T-cell (primary cell): ENCODE measurements at regions not wholly inside any gene's neighbourhood (a gene's known extent, or its start where the extent isn't known, plus 50 kb on each side); places are given as distances from the start of the nearest gene placed in this dataset.

Source experiments
- ATAC-seq, 4 experiments: fragments of 200-7000 bp in 3 of 4; fragments of 150-1000 bp in 1 of 4; cut with Tn5 transposase; replicated peaks in 1 of 4; 1 replicate in 3 of 4; 2 replicates in 1 of 4; pipeline ENCODE4 v1.10.0; 2021; ENCODE audit warnings: moderate library complexity in 3 of 4, mild to moderate bottlenecking in 2 of 4, moderate number of reproducible peaks in 1 of 4
- CTCF ChIA-PET, 2 donors: fragments of 300-600 bp; sonication (Branson Sonifier 250); formaldehyde crosslinking; loops; one replicate each; lab custom pipeline; 2022; ENCODE audit warnings: antibody characterized with exemption in 2 of 2; lab: Charles Lee
- POLR2A ChIA-PET, 2 donors: fragments of 300-600 bp; sonication (Branson Sonifier 250); formaldehyde crosslinking; loops; one replicate each; lab custom pipeline; 2022; ENCODE audit warnings: antibody characterized with exemption in 2 of 2; lab: Charles Lee
- DNase-seq, 35 experiments: peaks; one replicate each; pipeline versions ENCODE4 v3.0.0 to v3.0.0-alpha.2; 2013 to 2023
- H3K27ac ChIP-seq: one replicate; pipeline ENCODE4 v1.5.1; 2013; ENCODE audit warnings: low read length
- H3K27me3 ChIP-seq, 2 experiments: replicated peaks in 1 of 2; 1 replicate in 1 of 2; 2 replicates in 1 of 2; pipeline versions ENCODE4 v1.6.1 to v1.7.0; 2013; ENCODE audit warnings: low read length in 1 of 2, mixed read lengths in 1 of 2; ENCODE audit not compliant: control insufficient read depth in 2 of 2, insufficient read depth in 2 of 2; ENCODE audit errors: extremely low read depth in 1 of 2
- H3K36me3 ChIP-seq, 2 donors: 1 replicate in 1 of 2; 2 replicates in 1 of 2; pipeline versions ENCODE4 v1.6.1 to v1.7.0; 2013; ENCODE audit warnings: low read length in 1 of 2; ENCODE audit not compliant: control insufficient read depth in 2 of 2, insufficient read depth in 1 of 2; ENCODE audit errors: extremely low read depth in 1 of 2
- H3K4me1 ChIP-seq, 2 experiments: 1 replicate in 1 of 2; 2 replicates in 1 of 2; pipeline versions ENCODE4 v1.6.1 to v1.7.0; 2013; ENCODE audit warnings: low read length in 2 of 2, mixed read lengths in 1 of 2; ENCODE audit not compliant: insufficient read depth in 2 of 2, control insufficient read depth in 1 of 2; ENCODE audit errors: extremely low read depth in 1 of 2
- H3K4me3 ChIP-seq, 2 donors: 1 replicate in 1 of 2; 2 replicates in 1 of 2; pipeline versions ENCODE4 v1.5.1 to v1.7.0; 2013; ENCODE audit warnings: mild to moderate bottlenecking in 2 of 2, low read length in 1 of 2, moderate library complexity in 1 of 2; ENCODE audit not compliant: control insufficient read depth in 1 of 2; ENCODE audit errors: extremely low read depth in 1 of 2
- H3K9me3 ChIP-seq: 2 replicates; pipeline ENCODE4 v1.7.0; 2013
- H3K27ac Mint-ChIP-seq, 2 donors: one replicate each; pipeline ENCODE4 v1.8.0; 2020 to 2021; ENCODE audit warnings: mild to moderate bottlenecking in 2 of 2, mixed read lengths in 2 of 2
- H3K27me3 Mint-ChIP-seq, 2 donors: one replicate each; pipeline ENCODE4 v1.8.0; 2021 to 2022; ENCODE audit warnings: mixed read lengths in 2 of 2
- H3K36me3 Mint-ChIP-seq: one replicate; pipeline ENCODE4 v1.8.0; 2021; ENCODE audit warnings: mixed read lengths
- H3K4me1 Mint-ChIP-seq, 3 donors: one replicate each; pipeline ENCODE4 v1.8.0; 2020 to 2022; ENCODE audit warnings: mixed read lengths in 3 of 3, mild to moderate bottlenecking in 1 of 3
- H3K4me3 Mint-ChIP-seq, 3 donors: one replicate each; pipeline ENCODE4 v1.8.0; 2020 to 2022; ENCODE audit warnings: mild to moderate bottlenecking in 3 of 3, mixed read lengths in 3 of 3, moderate library complexity in 3 of 3
- H3K9me3 Mint-ChIP-seq, 3 donors: one replicate each; pipeline ENCODE4 v1.8.0; 2020 to 2022; ENCODE audit warnings: mixed read lengths in 3 of 3
- WGBS: methylation state at CpG from one replicate; pipeline ENCODE4 v1.1.5; 2013; ENCODE audit warnings: missing lambda C conversion rate; ENCODE audit not compliant: insufficient coverage; 5-methylcytosine and 5-hydroxymethylcytosine counted together

DNA sequence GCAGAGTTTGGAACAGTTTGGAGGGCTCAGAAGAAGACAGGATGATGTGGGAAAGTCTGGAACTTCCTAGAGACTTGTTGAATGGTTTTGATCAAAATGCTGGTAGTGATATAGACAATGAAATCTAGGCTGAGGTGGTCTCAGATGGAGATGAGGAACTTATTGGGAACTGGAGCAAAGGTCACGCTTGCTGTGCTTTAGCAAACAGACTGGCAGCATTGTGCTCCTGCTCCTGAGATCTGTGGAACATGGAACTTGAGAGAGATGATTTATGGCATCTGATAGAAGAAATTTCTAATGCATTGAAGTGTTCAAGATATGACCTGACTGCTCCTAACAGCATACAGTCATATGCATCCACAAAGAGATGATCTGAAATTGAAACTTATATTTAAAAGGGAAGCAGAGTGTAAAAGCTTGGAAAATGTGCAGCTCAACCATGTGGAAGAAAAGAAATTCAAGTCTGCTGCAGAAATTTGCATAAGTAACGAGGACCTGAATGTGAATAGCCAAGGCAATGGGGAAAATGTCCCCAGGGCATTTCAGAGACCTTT, 186.9 kb upstream of the PHYHIPL start:
- Mint-ChIP-seq H3K27ac (no peak overlapping the region), H3K36me3 (no peaks in the 10 kb centered on the region), H3K9me3 (peaks cover 10 to 13% (median 11%) of the 10 kb centered on the region in 3 donors), H3K4me1 (no peaks in the 10 kb centered on the region), H3K27me3 (no peaks in the 10 kb centered on the region), H3K4me3 (no peak overlapping the region)
- ChIA-PET POLR2A (no interaction called here), CTCF (no interaction called here)
- Histone ChIP-seq H3K27me3 (no peaks in the 10 kb centered on the region), H3K4me3 (no peak overlapping the region), H3K27ac (no peak overlapping the region), H3K4me1 (no peaks in the 10 kb centered on the region), H3K9me3 (no peaks in the 10 kb centered on the region), H3K36me3 (no peaks in the 10 kb centered on the region)
- no peak for ATAC-seq
- 33% methylated on average over 1 of the region's 2 CpGs for WGBS
- DNase-seq: no peak

DNA sequence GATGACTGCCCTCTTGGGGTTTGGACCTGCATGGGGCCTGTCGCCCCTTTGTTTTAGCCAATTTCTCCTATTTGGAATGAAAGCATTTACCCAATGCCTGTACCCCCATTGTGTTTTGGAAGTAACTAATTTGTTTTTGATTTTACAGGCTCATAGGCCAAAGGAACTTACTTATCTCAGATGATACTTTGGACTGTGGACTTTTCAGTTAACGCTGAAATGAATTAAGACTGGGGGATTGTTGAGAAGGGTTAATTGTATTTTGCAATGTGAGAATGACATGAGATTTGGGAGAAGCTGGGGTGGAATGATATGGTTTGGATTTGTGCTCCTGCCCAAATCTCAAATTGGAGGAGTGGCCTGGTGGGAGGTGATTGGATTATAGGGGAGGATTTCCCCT, 185.8 kb upstream of the PHYHIPL start:
- CTCF ChIA-PET: no interaction called here
- no peaks in the 10 kb centered on the region for H3K4me1 Mint-ChIP-seq

DNA sequence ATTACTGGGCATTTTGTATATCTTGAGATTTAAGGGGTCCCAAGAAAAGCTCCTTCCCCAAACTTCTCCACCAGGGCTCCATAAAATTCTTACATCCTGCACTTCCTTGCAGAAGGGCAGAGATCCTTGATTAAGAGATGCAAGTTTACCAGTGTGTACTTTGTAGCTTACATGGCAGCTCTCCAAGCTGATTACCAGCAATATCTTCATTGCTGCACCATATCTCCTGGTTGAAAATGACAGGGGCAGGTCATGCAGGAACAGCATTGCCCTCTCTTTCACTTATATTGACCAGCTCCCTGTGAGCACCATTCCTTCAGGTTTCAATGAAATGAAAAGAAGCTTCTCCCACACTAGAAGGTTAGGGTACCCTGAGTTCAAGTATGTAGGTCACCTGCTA, 184.6 kb upstream of the PHYHIPL start:
- H3K4me1 Mint-ChIP-seq: no peaks in the 10 kb centered on the region
- H3K9me3 Mint-ChIP-seq: peaks cover 8 to 11% (median 10%) of the 10 kb centered on the region in 3 donors
- DNase-seq: no peak
- no peak overlapping the region for H3K27ac ChIP-seq
- H3K27me3 Mint-ChIP-seq: peaks cover 2 to 4% of the 10 kb centered on the region in 2 donors
- no peaks in the 10 kb centered on the region for H3K9me3 ChIP-seq
- H3K27me3 ChIP-seq: no peaks in the 10 kb centered on the region
- no peaks in the 10 kb centered on the region for H3K4me1 ChIP-seq
- H3K4me3 Mint-ChIP-seq: no peak overlapping the region
- no peaks in the 10 kb centered on the region for H3K36me3 Mint-ChIP-seq
- no peak overlapping the region for H3K4me3 ChIP-seq
- CTCF ChIA-PET: interaction anchor here in 1 of 2 donors (0.7 kb wide), 1 partner anchor 596 kb away, joined by 6 read pairs; no protein-coding TSS in a partner anchor
- no peaks in the 10 kb centered on the region for H3K36me3 ChIP-seq
- POLR2A ChIA-PET: no interaction called here
- H3K27ac Mint-ChIP-seq: no peak overlapping the region
- no peak for ATAC-seq

More for the DNA sequence above, 185.8 kb upstream of the PHYHIPL start:
- no peak for DNase-seq
- Histone ChIP-seq H3K4me1 (no peaks in the 10 kb centered on the region), H3K4me3 (no peak overlapping the region), H3K27ac (no peak overlapping the region), H3K36me3 (no peaks in the 10 kb centered on the region), H3K27me3 (no peaks in the 10 kb centered on the region), H3K9me3 (no peaks in the 10 kb centered on the region)
- ATAC-seq: no peak
- Mint-ChIP-seq H3K4me3 (no peak overlapping the region), H3K27ac (no peak overlapping the region), H3K9me3 (peaks cover 10 to 13% (median 11%) of the 10 kb centered on the region in 3 donors), H3K36me3 (no peaks in the 10 kb centered on the region), H3K27me3 (no peaks in the 10 kb centered on the region)
- POLR2A ChIA-PET: no interaction called here
- WGBS: 67% methylated on average over 1 of the region's 2 CpGs

DNA sequence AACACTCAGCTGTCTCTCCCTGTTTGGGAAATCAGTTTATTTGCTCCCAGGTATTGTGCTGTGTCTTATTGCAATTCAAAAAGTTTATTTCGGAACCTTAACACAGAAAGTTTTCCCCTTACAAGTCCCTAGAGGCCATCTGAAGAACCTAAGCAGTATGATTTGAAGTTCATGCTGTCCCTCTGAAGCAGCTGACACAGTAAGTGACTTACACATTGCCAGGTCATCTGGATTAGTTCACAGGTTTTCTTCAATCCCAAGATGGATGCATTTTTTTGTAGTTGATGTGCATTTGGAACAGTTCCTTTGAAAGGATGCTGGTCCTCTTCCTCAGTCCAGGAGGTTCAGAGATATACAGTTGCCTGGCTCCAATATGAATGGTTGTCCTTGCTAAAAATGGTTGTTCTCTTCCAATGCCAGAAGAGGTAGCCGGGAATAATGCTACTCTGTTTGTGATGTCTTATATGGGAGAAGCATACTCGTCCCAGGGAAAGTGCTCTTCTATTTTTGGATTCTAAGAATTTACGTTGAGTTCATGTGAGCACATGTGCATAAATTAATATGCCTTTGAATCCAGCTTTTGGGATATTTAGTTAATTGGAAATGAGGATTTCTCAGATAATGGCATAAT, 183.5 kb upstream of the PHYHIPL start:
- ChIA-PET POLR2A (no interaction called here), CTCF (no interaction called here)
- H3K4me1 Mint-ChIP-seq: no peaks in the 10 kb centered on the region
- H3K36me3 Mint-ChIP-seq: no peaks in the 10 kb centered on the region
- Histone ChIP-seq H3K27ac (no peak overlapping the region), H3K36me3 (no peaks in the 10 kb centered on the region), H3K27me3 (no peaks in the 10 kb centered on the region), H3K4me3 (no peak overlapping the region), H3K4me1 (no peaks in the 10 kb centered on the region), H3K9me3 (no peaks in the 10 kb centered on the region)
- ATAC-seq: no peak
- peaks cover 5 to 11% (median 10%) of the 10 kb centered on the region in 3 donors for H3K9me3 Mint-ChIP-seq
- H3K27me3 Mint-ChIP-seq: peaks cover 2 to 4% of the 10 kb centered on the region in 2 donors
- WGBS: 56% methylated on average over 2 of the region's 4 CpGs
- no peak overlapping the region for H3K27ac Mint-ChIP-seq
- no peak overlapping the region for H3K4me3 Mint-ChIP-seq
- DNase-seq: no peak

DNA sequence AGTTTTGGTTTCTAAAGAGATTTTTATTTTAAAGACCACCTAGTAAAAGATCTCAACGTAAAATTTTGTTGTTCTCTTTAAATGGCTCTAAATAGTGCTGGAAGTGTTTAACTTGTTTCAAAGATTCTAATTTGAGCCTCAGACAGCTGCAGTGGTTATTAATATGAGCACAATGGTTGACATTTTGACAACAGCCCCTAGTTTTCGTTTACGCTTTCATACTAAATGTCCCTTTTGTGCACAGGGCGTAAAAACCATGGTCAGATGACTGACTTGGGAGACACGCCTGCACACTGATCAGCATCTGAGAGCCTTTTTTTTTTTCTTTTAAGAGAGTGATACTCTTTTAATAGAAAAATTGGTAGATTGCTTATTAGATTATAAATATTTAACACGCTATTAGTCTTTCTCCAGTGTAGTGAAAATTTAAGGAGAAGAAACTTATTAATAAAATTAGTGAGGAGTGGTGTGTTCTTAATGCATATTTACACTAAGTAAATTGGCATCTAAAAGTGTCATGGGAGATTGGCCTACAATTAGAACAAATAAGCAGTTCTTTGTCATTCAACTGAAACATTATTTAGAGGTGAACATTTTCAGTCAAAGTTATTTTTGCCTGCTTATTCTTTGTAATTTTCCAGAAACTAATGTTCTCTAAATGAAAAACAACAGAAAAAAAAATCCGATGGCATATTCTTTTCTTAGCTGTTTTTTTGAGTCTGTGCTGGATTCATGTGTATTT, 182.8 kb upstream of the PHYHIPL start:
- peaks cover 2 to 4% of the 10 kb centered on the region in 2 donors for H3K27me3 Mint-ChIP-seq
- H3K4me1 ChIP-seq: no peaks in the 10 kb centered on the region
- H3K4me3 ChIP-seq: no peak overlapping the region
- H3K36me3 ChIP-seq: no peaks in the 10 kb centered on the region
- POLR2A ChIA-PET: interaction anchor here in 1 of 2 donors (0.5 kb wide), 1 partner anchor 1220 kb away, joined by 3 read pairs; no protein-coding TSS in a partner anchor
- no peak overlapping the region for H3K27ac ChIP-seq
- H3K36me3 Mint-ChIP-seq: no peaks in the 10 kb centered on the region
- H3K9me3 Mint-ChIP-seq: peaks cover 4 to 11% (median 10%) of the 10 kb centered on the region in 3 donors
- H3K4me1 Mint-ChIP-seq: no peaks in the 10 kb centered on the region
- H3K9me3 ChIP-seq: no peaks in the 10 kb centered on the region
- CTCF ChIA-PET: no interaction called here
- H3K27ac Mint-ChIP-seq: no peak overlapping the region
- no peak for ATAC-seq
- H3K4me3 Mint-ChIP-seq: no peak overlapping the region
- 50% methylated on average over 3 of the region's 7 CpGs for WGBS
- H3K27me3 ChIP-seq: no peaks in the 10 kb centered on the region
- no peak for DNase-seq

DNA sequence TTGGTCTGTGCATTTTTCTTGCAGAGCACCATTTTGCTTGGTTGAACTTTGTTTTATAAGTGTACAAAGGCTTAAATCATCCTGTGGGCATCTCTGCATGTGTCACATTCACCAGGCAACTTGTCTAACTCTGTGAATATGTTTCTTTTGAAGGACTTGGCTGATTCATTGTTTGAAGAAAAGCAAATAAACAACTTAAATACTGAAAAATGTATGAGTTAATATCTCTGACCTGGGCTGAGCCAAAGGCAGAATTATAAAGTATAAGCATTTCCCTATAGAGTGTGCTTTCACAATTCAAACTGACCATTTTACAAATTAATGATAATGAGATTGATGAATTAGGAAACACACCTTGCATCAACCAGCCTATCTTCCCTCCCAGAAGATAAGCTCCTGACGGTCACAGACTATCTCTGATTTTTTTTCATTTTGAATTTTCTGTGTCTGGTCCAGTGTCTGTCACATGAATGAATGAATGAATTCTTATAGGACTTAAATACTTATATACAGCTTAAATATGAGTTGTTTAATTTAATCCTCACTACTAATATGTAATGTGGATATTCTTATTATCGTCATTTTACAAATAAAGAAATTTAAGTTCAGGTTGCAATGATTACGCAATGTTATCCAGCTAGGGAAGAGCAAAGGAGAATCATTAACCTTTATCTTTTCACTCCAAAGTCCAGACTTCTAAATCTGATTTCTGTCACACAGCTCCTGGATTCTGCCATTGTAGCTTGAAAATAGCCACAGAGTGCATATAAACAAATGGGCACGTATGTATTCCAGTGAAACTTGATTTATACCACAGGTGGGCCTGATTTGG, 182.0 kb upstream of the PHYHIPL start:
- H3K4me3 ChIP-seq: no peak overlapping the region
- Mint-ChIP-seq H3K36me3 (no peaks in the 10 kb centered on the region), H3K4me1 (no peaks in the 10 kb centered on the region), H3K4me3 (no peak overlapping the region), H3K27me3 (peaks cover 2 to 4% of the 10 kb centered on the region in 2 donors), H3K9me3 (peaks cover 2 to 7% (median 7%) of the 10 kb centered on the region in 3 donors), H3K27ac (no peak overlapping the region)
- CTCF ChIA-PET: no interaction called here
- H3K9me3 ChIP-seq: no peaks in the 10 kb centered on the region
- DNase-seq (no peak), ATAC-seq (no peak)
- 100% methylated on average over 1 of the region's 4 CpGs for WGBS
- H3K4me1 ChIP-seq: no peaks in the 10 kb centered on the region
- no peak overlapping the region for H3K27ac ChIP-seq
- H3K36me3 ChIP-seq: no peaks in the 10 kb centered on the region
- POLR2A ChIA-PET: no interaction called here
- no peaks in the 10 kb centered on the region for H3K27me3 ChIP-seq
